ENCODE measurements at regions not wholly inside any gene's neighbourhood (a gene's known extent, or its start where the extent isn't known, plus 50 kb on each side); places are given as distances from the start of the nearest gene placed in this dataset.

DNA sequence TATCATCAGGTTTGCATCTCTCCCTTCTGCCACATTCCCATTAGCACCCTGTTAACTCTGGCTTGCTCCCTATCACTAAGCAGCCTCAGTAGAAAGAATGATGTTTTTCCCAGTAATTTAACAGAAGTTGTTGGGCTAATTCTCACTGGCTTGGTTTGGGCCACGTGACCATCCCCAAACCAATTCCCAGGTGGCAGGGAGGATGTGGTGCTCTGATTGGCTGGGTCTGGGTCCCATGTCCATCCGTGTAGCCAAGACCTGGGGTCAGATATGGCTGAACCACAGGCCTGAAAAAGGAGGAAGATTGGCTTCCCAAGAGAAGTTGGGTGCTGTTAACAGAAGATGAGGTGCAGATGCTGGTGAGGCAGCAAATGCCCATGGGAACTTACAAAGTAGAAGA is 122.0 kb downstream of the BOD1 start:
- TF ChIP-seq CTCF (IDR thresholded peaks at IDR 0.05), result no peak
- no peak for TF ChIP-seq POLR2A (IDR thresholded peaks at IDR 0.05)
